GM18517 (cell line): ENCODE measurements at regions not wholly inside any gene's neighbourhood (a gene's known extent, or its start where the extent isn't known, plus 50 kb on each side); places are given as distances from the start of the nearest gene placed in this dataset.
"Not testable (repeated sequence)": the region's sequence is repeated elsewhere in the genome, so short reads cannot be mapped to it uniquely, and the experiment has no call there.

Experiments
- ATAC-seq: cut with Tn5 transposase; IDR thresholded peaks from one replicate; pipeline ENCODE4 v1.9.1; 2021; ENCODE audit warnings: mild to moderate bottlenecking, moderate library complexity; ENCODE audit not compliant: unreplicated experiment

DNA sequence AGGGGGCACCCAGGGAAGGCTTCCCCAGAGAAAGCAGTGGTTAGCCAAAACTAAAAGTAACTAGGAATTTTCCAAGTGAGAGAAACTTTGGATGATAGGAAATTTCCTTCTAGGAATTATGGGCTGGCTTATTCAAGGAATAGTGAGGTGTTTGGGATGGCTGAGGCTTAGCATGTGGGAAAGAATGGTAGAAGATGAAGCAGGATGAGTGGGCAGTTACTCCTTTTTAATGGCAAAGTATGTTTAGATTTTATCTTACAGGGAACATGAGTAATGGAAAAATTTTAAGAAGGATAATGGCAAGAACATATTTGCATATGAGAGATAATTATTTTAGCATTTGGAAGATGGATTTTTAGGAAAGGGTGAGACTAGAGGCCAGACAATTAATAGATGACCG lies 197.6 kb downstream of the SLC38A4 start:
- ATAC-seq, result no peak

DNA sequence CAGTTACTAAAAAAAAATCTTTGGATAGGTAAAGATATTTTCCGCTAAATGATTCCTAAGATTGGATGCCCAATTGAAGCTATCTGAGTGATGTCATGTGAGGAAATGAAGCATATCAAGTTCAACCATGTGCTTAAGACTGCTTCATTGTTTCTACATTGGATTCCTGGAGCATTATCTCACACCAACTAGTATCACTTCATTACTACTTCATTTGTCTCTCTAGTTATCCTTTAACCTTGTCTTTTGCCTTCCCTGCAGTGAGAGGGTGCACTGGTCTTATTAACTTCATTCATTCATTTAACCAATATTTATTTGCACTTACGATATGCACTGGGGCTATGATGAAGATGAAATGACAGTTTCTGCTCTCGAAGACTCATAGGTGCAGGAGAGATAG lies 198.1 kb downstream of the SLC38A4 start:
- ATAC-seq, result no peak

DNA sequence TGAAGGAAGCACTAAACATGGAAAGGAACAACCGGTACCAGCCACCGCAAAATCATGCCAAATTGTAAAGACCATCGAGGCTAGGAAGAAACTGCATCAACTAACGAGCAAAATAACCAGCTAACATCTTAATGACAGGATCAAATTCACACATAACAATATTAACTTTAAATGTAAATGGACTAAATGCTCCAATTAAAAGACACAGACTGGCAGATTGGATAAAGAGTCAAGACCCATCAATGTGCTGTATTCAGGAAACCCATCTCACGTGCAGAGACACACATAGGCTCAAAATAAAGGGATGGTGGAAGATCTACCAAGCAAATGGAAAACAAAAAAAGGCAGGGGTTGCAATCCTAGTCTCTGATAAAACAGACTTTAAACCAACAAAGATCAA lies 206.3 kb downstream of the SLC38A4 start:
- ATAC-seq, result not testable (repeated sequence)

DNA sequence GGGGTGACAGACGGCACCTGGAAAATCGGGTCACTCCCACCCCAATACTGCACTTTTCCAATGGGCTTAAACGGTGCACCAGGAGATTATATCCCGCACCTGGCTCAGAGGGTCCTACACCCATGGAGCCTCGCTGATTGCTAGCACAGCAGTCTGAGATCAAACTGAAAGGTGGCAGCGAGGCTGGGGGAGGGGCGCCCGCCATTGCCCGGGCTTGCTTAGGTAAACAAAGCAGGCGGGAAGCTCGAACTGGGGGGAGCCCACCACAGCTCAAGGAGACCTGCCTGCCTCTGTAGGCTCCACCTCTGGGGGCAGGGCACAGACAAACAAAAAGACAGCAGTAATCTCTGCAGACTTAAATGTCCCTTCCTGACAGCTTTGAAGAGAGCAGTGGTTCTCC lies 208.1 kb downstream of the SLC38A4 start:
- ATAC-seq, result not testable (repeated sequence)

DNA sequence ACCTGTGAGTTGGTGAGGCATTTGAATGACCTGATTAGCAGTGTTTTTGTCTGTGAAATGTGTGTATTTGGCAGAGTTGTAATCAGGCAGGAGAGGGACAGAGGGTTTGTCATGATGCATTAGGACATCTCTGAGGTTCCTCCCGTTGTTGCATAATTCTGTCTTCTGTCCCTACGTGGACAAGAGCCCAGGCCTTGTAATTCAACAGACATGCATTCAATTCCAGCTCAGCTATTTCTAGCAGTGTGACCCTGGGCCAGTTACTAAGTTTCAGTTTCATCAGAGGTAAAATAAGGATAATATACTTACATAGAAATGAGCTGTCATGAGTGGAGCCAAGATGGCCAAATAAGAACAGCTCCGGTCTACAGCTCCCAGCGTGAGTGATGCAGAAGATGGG lies 208.6 kb downstream of the SLC38A4 start:
- no peak for ATAC-seq

DNA sequence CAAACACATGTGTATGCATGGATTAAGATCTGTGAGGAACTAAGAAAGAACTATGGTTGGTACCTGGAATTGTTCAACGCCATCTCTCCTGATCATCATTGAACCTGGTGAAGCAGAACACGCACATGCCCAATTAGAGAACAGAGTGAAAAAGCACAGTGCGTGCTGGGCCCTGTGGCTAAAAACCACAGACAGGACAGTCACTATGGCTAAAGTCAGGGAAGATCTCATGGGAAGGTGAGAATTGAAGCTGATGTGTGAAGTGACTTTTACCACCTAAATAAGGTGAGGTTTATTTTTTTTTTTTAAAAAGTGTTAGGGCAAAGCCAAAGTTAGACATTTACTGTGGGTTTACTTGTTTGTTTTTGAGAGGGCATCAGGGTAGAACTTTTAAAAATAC lies 215.0 kb downstream of the SLC38A4 start:
- no peak for ATAC-seq

DNA sequence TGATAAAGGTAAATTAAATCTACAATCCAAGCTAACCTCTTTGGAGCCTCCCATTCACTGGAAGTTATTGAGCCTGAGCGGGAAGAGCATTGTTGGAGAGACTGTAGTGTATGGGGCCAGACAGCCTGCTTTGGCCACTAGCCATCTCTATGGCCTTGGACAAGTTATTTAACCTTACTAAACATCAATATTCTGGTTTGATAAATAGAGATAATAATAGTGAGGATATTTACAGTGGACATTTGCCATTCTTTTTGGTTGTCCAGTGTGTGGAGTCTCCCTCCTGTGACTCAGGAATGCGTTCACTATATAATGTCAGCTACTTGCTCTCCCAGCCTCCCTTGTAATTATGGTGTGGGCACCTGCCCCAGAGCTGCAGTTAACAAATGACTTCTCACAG lies 216.1 kb downstream of the SLC38A4 start:
- no peak for ATAC-seq

DNA sequence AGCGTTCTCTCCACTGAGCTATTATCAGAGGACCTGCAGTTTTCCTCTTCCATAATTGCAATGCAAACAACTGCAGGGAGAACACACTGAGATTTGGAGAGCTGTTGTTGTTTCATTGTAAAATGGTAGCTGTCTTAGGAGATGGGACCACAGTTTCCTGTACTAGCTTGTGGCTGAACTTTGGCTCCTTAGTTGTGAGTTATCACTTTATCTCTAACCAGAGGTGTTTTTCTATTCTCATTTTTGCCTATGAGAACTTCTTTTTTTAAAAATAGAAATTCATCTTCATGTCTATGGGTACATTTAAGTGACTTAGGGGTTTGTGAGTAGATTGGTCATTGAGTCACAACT lies 216.5 kb downstream of the SLC38A4 start:
- ATAC-seq, result no peak

DNA sequence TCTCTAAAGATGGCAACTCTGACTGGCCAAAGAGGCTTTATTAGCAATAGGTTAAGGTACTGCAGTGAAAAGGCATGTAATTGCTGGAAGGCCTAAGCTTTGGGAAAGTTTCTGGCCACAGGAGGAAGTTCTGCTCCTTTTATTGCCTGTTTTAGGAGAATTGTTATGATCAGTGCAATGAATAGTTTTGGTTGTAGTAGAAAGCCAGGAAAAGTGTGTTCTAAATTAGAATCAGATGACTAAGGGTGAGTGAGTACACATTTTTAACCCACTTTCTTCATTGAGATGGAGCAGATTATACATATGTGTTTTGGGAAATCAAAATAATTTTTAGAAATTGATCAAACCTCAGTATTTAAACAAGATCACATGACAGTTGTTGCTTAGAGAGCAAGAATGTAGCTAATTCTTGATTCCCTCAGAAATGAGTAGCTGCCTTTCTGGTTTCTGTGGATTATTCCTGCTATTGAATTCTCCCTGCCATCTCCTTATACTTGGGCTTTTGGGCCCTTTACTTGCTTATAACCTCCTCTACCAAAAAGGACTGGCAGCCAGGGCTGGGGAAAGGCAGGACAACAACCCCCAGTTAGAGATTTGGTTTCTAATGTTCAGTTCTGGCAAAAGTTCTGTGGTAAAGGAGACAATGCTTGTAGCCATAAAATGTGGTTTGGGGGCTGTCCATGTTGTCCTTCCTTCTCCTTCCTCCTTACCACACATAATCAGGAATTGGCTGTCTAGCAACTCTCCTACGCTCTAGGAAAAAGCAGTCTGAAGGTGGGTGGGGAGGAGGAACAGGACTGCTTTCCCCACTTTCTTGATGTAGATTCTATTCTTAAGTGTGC lies 217.1 kb downstream of the SLC38A4 start:
- ATAC-seq, result no peak

DNA sequence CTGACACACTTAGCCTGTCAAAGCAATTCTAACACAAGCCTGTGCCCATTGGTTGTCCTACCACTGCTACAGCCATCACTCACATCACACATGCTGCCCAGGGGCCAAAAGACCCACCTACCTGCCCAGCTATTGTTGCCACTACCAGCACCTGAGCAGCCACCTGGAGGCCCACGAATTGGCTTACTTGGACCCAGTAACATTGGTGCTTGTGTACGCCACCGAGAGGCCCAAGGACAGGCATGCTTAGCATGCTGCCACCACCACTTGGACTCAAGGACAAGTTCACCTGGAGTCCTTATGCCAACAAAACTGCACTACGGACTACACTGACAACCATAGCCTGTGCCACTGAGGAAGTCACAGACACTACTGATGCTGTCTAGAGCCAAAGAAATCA lies 221.1 kb downstream of the SLC38A4 start:
- ATAC-seq, result no peak

DNA sequence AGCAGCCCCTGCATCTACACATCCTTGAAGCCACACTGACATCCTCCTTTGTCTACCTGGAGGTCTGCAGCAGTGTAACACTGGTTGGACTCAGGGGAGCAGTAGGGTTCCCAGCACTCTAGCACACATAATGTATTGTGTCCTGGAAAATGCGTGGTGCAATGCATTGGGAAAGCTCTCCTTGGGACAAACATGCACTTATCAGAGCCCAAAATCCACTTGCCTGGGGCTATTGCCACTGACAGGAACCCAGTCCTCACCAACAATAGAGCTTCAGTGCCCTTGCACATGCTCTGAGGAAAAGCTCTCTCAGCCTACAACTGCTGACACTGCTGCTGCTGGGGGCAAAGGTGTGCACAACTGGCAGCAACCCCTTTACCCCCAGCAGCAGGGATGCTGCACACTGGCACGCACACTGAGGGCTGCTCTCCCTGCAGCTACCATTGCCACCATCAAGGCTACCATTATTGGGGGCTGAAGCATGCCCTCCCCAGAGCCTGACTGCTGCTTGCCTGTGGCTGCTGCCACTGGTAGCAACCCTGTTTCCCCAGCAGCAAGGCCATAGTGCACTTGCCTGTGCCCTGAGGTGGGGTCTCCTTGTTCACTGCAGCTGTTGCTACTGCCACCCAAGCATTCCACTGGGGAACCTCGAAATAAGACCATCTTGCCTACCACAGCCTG lies 221.9 kb downstream of the SLC38A4 start:
- no peak for ATAC-seq

DNA sequence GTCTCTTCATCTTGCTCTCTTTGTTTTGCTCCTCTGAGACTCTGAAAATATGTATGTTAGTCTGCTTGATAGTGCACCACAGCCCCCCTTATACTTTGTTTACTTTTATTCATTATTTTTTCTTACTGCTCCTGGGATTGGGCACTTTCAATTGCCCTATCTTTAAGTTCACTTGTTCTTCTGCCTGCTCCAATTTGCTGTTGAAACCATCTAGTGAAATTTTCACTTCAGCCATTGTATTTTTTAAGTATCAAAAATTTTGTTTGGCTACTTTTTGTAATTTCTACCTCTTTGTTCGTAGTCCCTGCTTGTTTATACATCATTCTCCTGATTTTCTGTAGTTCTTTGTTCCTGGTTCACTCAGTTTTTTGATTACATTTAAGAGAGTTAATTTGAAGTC lies 223.3 kb downstream of the SLC38A4 start:
- ATAC-seq, result no peak

DNA sequence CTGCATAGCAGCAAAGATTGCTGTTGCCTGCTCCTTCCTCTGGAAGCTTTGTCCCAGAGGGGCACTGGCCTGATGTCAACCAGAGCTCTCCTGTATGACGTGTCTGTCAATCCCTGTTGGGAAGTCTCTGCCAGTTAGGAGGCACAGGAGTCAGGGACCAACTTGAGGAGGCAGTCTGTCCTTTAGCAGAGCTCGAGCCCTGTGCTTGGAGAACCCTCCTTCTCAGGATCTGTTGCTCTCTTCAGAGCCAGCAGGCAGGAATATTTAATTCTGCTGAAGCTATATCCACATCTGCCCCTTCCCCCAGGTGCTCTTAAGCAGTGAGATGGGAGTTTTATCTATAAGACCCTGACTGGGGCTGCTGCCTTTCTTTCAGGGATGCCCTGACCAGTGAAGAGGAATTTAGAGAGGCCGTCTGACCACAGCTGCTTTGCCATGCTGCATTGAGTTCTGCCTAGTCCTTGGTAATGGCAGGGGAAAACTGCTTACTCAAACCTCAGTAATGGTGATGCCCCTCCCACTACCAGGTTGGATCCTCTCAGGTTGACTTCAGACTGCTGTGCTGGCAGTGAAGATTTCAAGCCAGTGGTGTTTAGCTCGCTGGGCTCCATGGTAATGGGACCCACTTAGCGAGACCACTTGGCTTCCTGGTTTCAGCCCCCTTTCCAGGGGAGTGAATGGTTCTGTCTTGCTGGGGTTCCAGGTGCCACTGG lies 218.6 kb upstream of the SLC38A2 start:
- ATAC-seq, result no peak

DNA sequence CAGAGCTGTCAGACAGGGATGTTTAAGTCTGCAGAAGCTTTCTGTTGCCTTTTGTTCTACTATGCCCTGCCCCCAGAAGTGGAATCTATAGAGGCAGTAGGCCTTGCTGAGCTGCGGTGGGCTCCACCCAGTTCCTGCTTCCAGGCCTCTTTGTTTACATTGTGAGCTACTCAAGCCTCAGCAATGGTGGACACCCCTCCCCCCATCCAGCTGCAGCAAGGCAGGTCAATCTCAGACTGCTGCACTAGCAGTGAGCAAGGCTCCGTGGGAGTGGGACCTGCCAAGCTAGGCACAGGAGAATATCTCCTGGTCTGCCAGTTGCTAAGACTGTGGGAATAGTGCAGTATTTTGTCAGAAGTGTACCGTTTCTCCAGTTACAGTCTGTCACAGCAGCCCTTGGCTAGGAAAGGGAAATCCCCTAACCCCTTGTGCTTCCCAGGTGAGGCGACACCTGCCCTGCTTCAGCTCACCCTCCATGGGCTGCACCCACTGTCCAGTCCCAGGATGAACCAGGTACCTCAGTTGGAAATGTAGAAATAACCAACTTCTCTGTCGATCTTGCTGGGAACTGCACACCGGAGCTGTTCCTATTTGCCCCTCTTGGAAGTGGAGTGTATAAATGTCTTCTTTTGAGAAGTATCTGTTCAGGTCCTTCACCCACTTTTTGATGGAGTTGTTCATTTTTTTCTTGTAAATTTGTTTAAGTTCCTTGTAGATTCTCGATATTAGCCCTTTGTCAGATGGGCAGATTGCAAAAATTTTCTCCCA lies 213.5 kb upstream of the SLC38A2 start:
- no peak for ATAC-seq

DNA sequence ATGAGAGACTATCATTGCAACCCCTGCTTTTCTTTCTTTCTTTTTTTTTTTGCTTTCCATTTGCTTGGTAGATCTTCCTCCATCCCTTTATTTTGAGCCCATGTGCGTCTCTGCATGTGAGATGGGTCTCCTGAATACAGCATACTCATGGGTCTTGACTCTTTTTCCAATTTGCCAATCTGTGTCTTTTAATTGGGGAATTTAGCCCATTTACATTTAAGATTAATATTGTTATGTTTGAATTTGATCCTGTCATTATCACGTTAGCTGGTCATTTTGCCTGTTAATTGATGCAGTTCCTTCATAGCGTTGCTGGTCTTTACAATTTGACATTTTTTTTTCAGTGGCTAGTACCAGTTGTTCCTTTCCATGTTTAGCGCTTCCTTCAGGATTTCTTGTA lies 211.5 kb upstream of the SLC38A2 start:
- not testable (repeated sequence) for ATAC-seq

DNA sequence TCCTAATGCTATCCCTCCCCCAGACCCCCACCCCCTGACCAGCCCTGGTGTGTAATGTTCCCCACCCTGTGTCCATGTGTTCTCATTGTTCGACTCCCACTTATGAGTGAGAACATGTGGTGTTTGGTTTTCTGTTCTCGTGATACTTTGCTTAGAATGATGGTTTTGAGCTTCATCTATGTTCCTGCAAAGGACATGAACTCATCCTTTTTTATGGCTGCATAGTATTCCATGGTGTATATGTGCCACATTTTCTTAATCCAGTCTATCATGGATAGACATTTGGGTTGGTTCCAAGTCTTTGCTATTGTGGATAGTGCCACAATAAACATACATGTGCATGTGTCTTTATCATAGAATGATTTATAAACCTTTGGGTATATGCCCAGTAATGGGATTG lies 209.4 kb upstream of the SLC38A2 start:
- ATAC-seq, result not testable (repeated sequence)

DNA sequence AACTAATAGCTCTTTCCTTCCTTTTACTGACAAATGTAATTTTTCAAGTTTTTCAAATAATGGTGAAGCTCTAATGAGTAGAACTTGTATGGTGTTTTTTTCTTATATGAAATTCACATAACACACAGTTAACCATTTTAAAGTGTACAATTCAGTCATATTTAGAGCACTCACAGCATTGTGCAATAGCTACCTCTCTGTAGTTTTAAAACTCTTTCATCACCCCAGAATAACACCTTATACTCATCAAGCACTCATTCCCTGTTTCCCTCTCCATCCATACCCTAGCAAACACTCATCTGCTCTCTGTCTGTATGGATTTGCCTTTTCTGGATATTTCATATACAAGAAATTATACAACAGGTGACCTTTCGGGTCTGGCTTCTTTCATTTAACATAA lies 207.9 kb upstream of the SLC38A2 start:
- no peak for ATAC-seq

DNA sequence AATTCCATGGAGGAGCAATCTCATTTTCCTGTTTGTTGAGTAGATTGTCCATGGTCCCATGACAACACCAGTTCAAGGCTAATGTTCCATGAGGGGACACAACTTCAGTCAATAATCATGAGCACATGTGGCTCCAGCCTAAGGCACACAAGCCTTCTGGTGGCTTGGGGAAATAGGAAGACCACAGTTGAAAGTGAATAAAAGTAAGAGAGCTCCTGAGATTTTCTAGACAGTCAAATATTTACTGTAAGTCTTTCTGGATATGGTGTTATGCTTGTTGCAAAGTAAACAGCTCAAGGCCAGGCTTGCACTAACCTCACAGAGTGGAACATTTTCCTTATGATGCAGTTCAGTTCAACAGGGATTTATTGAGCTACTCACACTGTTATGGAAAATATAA lies 206.9 kb upstream of the SLC38A2 start:
- no peak for ATAC-seq

DNA sequence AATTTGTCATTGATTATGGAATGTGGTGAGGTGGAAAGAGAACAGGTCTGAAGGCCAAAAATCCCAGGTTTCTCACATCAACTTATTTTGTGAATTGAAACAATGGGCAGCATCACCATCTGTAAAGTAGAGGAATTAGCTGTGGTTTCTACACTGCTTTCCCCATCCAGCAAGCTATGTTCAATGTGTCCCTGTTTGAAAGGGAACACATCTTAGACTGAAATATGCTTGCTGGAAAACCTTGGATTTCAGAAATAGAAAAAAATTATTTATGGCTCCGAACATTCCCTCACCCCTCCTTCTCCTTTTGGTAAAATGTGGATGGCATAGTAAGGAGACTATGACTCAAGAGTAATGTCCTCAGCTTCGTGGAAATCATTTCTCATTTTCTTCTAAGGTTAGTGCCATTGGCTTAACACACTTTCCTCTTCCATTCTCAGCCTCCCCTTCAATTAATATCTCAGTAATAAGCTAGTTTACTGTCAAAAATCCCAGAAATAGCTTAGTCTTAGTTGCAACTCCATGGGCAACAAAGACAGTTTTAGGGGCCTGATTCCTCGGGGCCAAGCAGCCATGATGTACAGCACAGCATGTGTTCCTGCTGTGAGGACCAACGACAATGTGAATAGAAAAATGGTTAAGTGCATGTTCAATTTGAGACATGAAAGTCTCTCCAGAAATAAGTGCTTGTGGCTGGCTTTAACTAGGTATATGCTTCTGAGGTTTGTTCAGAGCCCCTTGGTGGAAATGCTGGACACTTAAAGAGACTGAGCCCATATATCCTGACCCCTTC lies 205.8 kb upstream of the SLC38A2 start:
- no peak for ATAC-seq

DNA sequence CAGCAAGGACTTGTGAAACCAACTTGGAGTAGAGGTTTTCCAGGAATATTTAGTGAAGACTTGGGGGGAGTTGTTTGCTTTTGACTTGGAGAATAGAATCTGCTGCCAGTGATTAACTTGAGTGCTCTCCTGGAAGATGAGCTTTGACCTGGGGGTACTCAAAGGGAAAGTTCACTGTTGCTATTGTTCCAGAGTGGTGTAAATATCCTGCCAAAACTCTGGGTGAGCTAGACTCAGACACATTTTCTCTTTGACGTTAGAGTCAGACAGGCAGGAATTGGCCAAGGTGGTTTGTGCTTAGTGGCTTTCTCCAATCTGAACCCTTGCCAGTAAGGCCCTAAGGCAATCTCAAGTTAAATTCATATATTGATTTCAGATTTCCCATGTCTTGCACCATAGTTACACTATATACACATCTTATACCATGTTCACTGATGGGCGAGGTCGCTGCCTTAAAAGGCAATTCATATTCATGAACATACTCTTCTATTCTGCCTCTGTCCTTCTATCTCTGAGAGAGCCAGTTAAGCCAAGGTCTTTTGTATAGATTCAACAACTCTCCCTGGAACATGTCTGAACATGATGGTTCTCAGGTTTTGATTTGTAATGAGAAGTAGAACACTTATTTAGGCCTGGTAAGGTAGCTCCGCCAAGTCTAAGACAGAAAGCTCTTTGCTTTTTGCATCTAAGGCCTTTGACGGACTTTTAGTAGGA lies 204.6 kb upstream of the SLC38A2 start:
- no peak for ATAC-seq
